Upper lobe of left lung (tissue), 6 donors: ENCODE measurements at regions not wholly inside any gene's neighbourhood (a gene's known extent, or its start where the extent isn't known, plus 50 kb on each side); places are given as distances from the start of the nearest gene placed in this dataset.

Source experiments
- ATAC-seq, 2 donors: fragments of 200-7000 bp; cut with Tn5 transposase; one replicate each; pipeline ENCODE4 v1.9.1; 2022; ENCODE audit warnings: mild to moderate bottlenecking in 2 of 2, moderate library complexity in 2 of 2; ENCODE audit not compliant: low FRiP score in 2 of 2
- DNase-seq, 2 donors: peaks; one replicate each; pipeline ENCODE4 v3.0.0-alpha.2; 2019 to 2020
- H3K27ac ChIP-seq, 4 donors: fragments of 200-600 bp; sonication (generic); one replicate each; pipeline ENCODE4 v1.5.1; 2016 to 2019
- H3K27me3 ChIP-seq, 4 donors: fragments of 200-600 bp; sonication (generic); one replicate each; pipeline ENCODE4 v1.5.1; 2017 to 2019
- H3K36me3 ChIP-seq, 4 donors: fragments of 200-600 bp; sonication (generic); one replicate each; pipeline ENCODE4 v1.5.1; 2016 to 2019
- H3K4me1 ChIP-seq, 4 donors: fragments of 200-600 bp; sonication (generic); one replicate each; pipeline ENCODE4 v1.5.1; 2018 to 2019
- H3K4me3 ChIP-seq, 4 donors: fragments of 200-600 bp; sonication (generic); one replicate each; pipeline ENCODE4 v1.5.1; 2017 to 2019; ENCODE audit warnings: mild to moderate bottlenecking in 2 of 4, moderate library complexity in 1 of 4
- H3K9me3 ChIP-seq, 4 donors: fragments of 200-600 bp; sonication (generic); one replicate each; pipeline ENCODE4 v1.5.1; 2018 to 2019
- EP300 ChIP-seq, 4 donors: sonication (generic); formaldehyde crosslinking; IDR thresholded peaks; one replicate each; pipeline ENCODE4 v1.5.1; 2017; ENCODE audit warnings: antibody characterized with exemption in 4 of 4, control low read depth in 2 of 4
- POLR2A ChIP-seq, 4 donors: fragments of 450-650 bp; IDR thresholded peaks; one replicate each; pipeline ENCODE4 v1.5.1; 2016 to 2017; ENCODE audit warnings: antibody characterized with exemption in 4 of 4, mild to moderate bottlenecking in 2 of 4
- POLR2AphosphoS5 ChIP-seq, 2 donors: sonication (generic); formaldehyde crosslinking; IDR thresholded peaks; one replicate each; pipeline ENCODE4 v1.5.1; 2017; ENCODE audit warnings: antibody characterized with exemption in 2 of 2
- WGBS, 2 donors: methylation state at CpG; one replicate each; pipeline ENCODE4 v1.1.5; 2017 to 2018; 5-methylcytosine and 5-hydroxymethylcytosine counted together
- TF ChIP-seq, protein P1 (sequence below), 6 experiments: fragments of 450-650 bp in 4 of 6; fragments of 200-600 bp in 2 of 6; sonication (generic) in 2 of 6; IDR thresholded peaks; one replicate each; pipeline ENCODE4 v1.5.1; 2016 to 2019; ENCODE audit warnings: antibody characterized with exemption in 6 of 6
- donor health status: DM: no; HTN: no; CAD: no; lungs with moderate emphysema.
- donor health status: DM: no; HTN: yes; CAD: no; lungs with severe emphysema.

DNA sequence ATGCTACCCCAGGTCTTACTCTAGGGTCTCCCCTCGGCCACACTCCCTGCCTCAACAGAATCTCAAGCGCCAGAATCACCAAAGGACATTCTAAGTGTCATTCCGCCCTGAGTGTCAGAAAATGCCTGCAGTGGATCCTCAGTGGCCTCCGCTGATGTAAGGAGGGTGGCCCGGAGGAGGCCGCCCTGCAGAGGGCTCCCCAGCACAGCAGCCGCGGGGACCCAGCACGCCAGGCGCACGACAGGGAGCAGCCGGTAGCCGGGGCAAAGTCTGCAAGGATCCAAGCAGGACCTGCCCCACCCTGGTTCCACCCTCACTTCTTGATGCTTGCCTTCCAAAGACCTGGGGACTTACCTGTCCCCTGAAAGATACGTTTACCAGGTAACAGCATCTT, 54.2 kb upstream of the ID2 start:
- Histone ChIP-seq H3K4me1 (no peaks in the 10 kb centered on the region), H3K4me3 (no peak overlapping the region), H3K9me3 (no peaks in the 10 kb centered on the region), H3K27ac (no peak overlapping the region), H3K36me3 (no peaks in the 10 kb centered on the region), H3K27me3 (no peaks in the 10 kb centered on the region)
- no peak for DNase-seq
- no peak for ATAC-seq
- 81 to 84% methylated on average over 4 to 14 of the region's 14 CpGs for WGBS, 2 donors
- TF ChIP-seq POLR2A (IDR thresholded peaks at IDR 0.05): no peak

DNA sequence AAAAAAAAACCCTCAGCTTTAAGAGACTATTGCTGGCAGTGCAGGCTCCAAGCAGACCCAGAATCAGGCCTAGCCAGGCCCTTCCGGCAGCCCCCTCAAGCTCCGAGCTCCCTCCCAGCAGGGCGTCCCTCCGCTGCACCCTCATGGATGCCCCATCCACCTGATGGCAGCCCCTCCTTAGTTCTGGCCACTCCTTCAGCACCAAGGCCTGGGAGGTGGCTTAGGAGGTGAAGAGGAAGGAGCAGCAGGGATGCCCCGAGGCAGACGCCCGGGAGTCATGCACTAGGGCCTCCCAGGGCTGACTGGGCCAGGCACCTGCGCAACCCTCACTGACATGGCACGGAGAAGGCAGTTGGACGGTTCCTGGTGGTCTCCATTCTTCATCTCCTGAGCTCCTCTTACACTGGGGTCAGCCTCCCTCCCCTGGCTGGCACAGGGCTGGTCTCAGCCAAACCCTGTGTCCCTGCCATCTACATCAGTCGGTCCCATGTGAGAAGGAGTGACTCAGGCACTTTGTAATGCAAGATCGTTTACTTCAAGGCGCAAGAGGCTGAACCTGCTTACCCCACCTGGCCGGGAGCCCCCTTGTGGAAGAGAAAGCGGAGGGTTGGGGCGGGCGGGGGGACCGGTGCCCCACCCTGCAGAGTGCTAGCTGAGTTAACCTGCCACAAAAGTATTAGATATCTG, 53.5 kb upstream of the ID2 start:
- Histone ChIP-seq H3K4me3 (no peak overlapping the region), H3K27ac (no peak overlapping the region), H3K27me3 (no peaks in the 10 kb centered on the region), H3K36me3 (no peaks in the 10 kb centered on the region), H3K4me1 (no peaks in the 10 kb centered on the region), H3K9me3 (no peaks in the 10 kb centered on the region)
- 74 to 75% methylated on average over 10 to 18 of the region's 18 CpGs for WGBS, 2 donors
- DNase-seq (no peak), ATAC-seq (no peak)
- TF ChIP-seq POLR2A (IDR thresholded peaks at IDR 0.05): no peak
- TF ChIP-seq, protein P1, sequence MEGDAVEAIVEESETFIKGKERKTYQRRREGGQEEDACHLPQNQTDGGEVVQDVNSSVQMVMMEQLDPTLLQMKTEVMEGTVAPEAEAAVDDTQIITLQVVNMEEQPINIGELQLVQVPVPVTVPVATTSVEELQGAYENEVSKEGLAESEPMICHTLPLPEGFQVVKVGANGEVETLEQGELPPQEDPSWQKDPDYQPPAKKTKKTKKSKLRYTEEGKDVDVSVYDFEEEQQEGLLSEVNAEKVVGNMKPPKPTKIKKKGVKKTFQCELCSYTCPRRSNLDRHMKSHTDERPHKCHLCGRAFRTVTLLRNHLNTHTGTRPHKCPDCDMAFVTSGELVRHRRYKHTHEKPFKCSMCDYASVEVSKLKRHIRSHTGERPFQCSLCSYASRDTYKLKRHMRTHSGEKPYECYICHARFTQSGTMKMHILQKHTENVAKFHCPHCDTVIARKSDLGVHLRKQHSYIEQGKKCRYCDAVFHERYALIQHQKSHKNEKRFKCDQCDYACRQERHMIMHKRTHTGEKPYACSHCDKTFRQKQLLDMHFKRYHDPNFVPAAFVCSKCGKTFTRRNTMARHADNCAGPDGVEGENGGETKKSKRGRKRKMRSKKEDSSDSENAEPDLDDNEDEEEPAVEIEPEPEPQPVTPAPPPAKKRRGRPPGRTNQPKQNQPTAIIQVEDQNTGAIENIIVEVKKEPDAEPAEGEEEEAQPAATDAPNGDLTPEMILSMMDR (IDR thresholded peaks at IDR 0.05): no peak
- TF ChIP-seq POLR2AphosphoS5 (IDR thresholded peaks at IDR 0.05): no peak
- TF ChIP-seq EP300 (IDR thresholded peaks at IDR 0.05): no peak

DNA sequence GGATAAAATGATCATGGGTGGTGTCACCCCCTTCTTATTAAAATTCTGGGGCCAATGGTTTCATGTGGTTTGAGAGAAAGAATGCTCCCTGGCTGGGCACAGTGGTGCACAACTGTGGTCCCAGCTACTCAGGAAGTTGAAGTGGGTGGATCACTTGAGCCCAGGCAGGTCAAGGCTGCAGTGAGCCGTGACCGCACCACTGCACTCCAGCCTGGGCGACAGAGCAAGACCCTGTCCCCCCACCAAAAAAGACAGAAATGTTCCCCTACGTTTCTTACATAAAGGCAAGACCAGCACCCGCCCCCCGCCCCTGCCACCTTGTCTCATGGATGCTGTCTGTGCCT, 53.0 kb upstream of the ID2 start:
- no peaks in the 10 kb centered on the region for H3K9me3 ChIP-seq
- no peak for TF ChIP-seq POLR2A (IDR thresholded peaks at IDR 0.05)
- no peak for TF ChIP-seq POLR2AphosphoS5 (IDR thresholded peaks at IDR 0.05)
- TF ChIP-seq, protein P1 (IDR thresholded peaks at IDR 0.05): no peak
- no peak for TF ChIP-seq EP300 (IDR thresholded peaks at IDR 0.05)
- no peak overlapping the region for H3K27ac ChIP-seq
- H3K36me3 ChIP-seq: no peaks in the 10 kb centered on the region
- WGBS, 2 donors: 81 to 86% methylated on average over 6 of the region's 6 CpGs
- ATAC-seq (no peak), DNase-seq (no peak)
- no peaks in the 10 kb centered on the region for H3K4me1 ChIP-seq
- H3K4me3 ChIP-seq: no peak overlapping the region
- no peaks in the 10 kb centered on the region for H3K27me3 ChIP-seq

DNA sequence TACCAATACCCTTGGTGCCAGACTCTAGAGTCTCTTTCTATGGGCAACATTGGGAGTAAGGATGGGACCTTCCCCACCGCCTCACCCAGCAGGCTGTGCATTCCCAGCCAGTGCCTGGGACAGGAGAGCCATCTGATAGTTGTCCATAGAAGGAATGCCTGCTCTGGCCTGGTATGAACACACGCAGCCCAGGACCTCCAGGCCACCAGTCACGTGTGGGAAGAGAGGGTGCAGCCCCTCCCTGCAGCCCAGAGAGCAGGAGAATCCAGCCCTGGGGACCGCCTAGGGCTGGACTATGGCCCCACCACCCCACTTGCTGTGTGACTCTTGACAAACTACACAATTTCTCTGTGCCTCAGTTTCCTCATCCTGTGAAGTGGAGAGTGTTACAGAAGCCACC, 52.5 kb upstream of the ID2 start:
- no peak for TF ChIP-seq POLR2A (IDR thresholded peaks at IDR 0.05)
- TF ChIP-seq, protein P1 (IDR thresholded peaks at IDR 0.05): no peak
- no peak for TF ChIP-seq EP300 (IDR thresholded peaks at IDR 0.05)
- TF ChIP-seq POLR2AphosphoS5 (IDR thresholded peaks at IDR 0.05): no peak
- no peak overlapping the region for H3K27ac ChIP-seq
- no peaks in the 10 kb centered on the region for H3K36me3 ChIP-seq
- H3K4me3 ChIP-seq: no peak overlapping the region
- no peaks in the 10 kb centered on the region for H3K4me1 ChIP-seq
- no peak for DNase-seq
- no peaks in the 10 kb centered on the region for H3K9me3 ChIP-seq
- H3K27me3 ChIP-seq: no peaks in the 10 kb centered on the region
- ATAC-seq: no peak
- 87 to 93% methylated on average over 4 of the region's 4 CpGs for WGBS, 2 donors

DNA sequence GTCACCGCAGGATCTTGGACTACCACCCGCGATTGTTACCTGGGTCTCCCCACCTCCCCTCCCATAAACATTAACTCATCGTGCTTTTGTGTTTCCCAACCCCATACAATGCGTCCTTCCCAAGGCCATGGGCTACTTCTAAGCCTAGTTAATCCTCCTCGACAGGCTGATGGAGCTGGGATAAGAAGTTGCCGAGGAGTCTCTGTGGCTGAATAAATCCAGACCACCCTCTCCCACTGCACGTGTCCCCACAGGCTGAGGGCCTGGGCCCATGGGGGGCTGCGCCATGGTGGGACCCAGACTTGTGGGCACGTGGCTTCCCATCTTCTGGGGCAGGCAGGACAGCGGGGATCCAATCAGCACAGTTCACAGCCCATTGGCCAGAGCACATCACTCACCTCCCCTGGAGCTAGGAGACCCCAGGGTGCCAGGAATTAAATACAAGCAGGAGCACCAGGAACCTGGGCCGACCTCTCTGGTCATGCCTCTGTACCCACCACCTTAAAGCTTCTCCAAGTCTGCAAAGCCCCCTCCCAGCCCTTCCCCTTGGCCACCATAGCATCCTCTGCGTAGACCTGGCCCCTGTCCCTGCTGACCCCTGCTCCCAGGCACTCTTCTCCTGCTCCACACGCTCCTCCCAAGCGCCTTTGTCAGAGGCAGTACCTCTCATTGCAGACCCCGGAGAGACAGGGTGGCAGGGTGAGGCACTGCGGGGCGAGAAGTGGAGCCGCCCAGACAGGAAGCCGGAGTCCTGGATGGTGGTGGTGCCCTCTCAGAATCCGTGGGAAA, 51.0 kb upstream of the ID2 start:
- TF ChIP-seq POLR2A (IDR thresholded peaks at IDR 0.05): no peak
- TF ChIP-seq, protein P1 (IDR thresholded peaks at IDR 0.05): no peak
- no peak for ATAC-seq
- Histone ChIP-seq H3K4me1 (no peaks in the 10 kb centered on the region), H3K36me3 (no peaks in the 10 kb centered on the region), H3K4me3 (no peak overlapping the region), H3K27me3 (no peaks in the 10 kb centered on the region), H3K9me3 (no peaks in the 10 kb centered on the region), H3K27ac (no peak overlapping the region)
- no peak for DNase-seq
- WGBS, 2 donors: 86 to 87% methylated on average over 14 to 21 of the region's 21 CpGs
